Endothelial cell (in vitro differentiated cells): ENCODE measurements at regions not wholly inside any gene's neighbourhood (a gene's known extent, or its start where the extent isn't known, plus 50 kb on each side); places are given as distances from the start of the nearest gene placed in this dataset.

ENCODE experiments used
- DNase-seq: peaks from one replicate; pipeline ENCODE4 v3.0.0; 2021; ENCODE audit warnings: low spot score
- H3K27ac Mint-ChIP-seq: one replicate; pipeline ENCODE4 v1.8.0; 2021; ENCODE audit warnings: mixed read lengths, inconsistent platforms; ENCODE audit not compliant: unreplicated experiment
- H3K27me3 Mint-ChIP-seq: one replicate; pipeline ENCODE4 v1.8.0; 2021; ENCODE audit warnings: mild to moderate bottlenecking, moderate library complexity, mixed read lengths, inconsistent platforms; ENCODE audit not compliant: unreplicated experiment
- H3K36me3 Mint-ChIP-seq: one replicate; pipeline ENCODE4 v1.8.0; 2021; ENCODE audit warnings: mild to moderate bottlenecking, low read depth, mixed read lengths, inconsistent platforms; ENCODE audit not compliant: unreplicated experiment
- H3K4me1 Mint-ChIP-seq: one replicate; pipeline ENCODE4 v1.8.0; 2021; ENCODE audit warnings: mild to moderate bottlenecking, mixed read lengths, inconsistent platforms; ENCODE audit not compliant: unreplicated experiment
- H3K4me3 Mint-ChIP-seq: one replicate; pipeline ENCODE4 v1.8.0; 2021; ENCODE audit warnings: mild to moderate bottlenecking, mixed read lengths, inconsistent platforms; ENCODE audit not compliant: unreplicated experiment
- H3K9me3 Mint-ChIP-seq: one replicate; pipeline ENCODE4 v1.8.0; 2021; ENCODE audit warnings: mixed read lengths, inconsistent platforms; ENCODE audit not compliant: unreplicated experiment
- CTCF ChIP-seq: fragments of 200-600 bp; sonication (generic); IDR thresholded peaks from one replicate; pipeline ENCODE4 v1.5.0; 2021; ENCODE audit warnings: antibody characterized with exemption; ENCODE audit not compliant: unreplicated experiment

GRCh38 chr4:156230176-156230575, 276.5 kb upstream of the CTSO start:
- DNase-seq: no peak
- H3K4me3 Mint-ChIP-seq: no peak overlapping the region
- no peaks in the 10 kb centered on the region for H3K27me3 Mint-ChIP-seq
- H3K9me3 Mint-ChIP-seq: no peaks in the 10 kb centered on the region
- H3K36me3 Mint-ChIP-seq: no peaks in the 10 kb centered on the region
- no peak overlapping the region for H3K27ac Mint-ChIP-seq
- TF ChIP-seq CTCF: no peak
- no peaks in the 10 kb centered on the region for H3K4me1 Mint-ChIP-seq

GRCh38 chr4:156228676-156229075, 275.0 kb upstream of the CTSO start:
- no peaks in the 10 kb centered on the region for H3K4me1 Mint-ChIP-seq
- no peak overlapping the region for H3K27ac Mint-ChIP-seq
- no peak for DNase-seq
- no peaks in the 10 kb centered on the region for H3K9me3 Mint-ChIP-seq
- TF ChIP-seq CTCF: no peak
- no peaks in the 10 kb centered on the region for H3K27me3 Mint-ChIP-seq
- no peak overlapping the region for H3K4me3 Mint-ChIP-seq
- no peaks in the 10 kb centered on the region for H3K36me3 Mint-ChIP-seq

GRCh38 chr4:156227321-156227720, 273.7 kb upstream of the CTSO start:
- no peak for TF ChIP-seq CTCF
- H3K27ac Mint-ChIP-seq: no peak overlapping the region
- no peaks in the 10 kb centered on the region for H3K36me3 Mint-ChIP-seq
- no peak for DNase-seq
- H3K9me3 Mint-ChIP-seq: no peaks in the 10 kb centered on the region
- no peak overlapping the region for H3K4me3 Mint-ChIP-seq
- H3K27me3 Mint-ChIP-seq: no peaks in the 10 kb centered on the region
- no peaks in the 10 kb centered on the region for H3K4me1 Mint-ChIP-seq

GRCh38 chr4:156223985-156224384, 270.3 kb upstream of the CTSO start:
- H3K4me1 Mint-ChIP-seq: no peaks in the 10 kb centered on the region
- H3K4me3 Mint-ChIP-seq: no peak overlapping the region
- H3K9me3 Mint-ChIP-seq: no peaks in the 10 kb centered on the region
- TF ChIP-seq CTCF: no peak
- no peaks in the 10 kb centered on the region for H3K36me3 Mint-ChIP-seq
- no peaks in the 10 kb centered on the region for H3K27me3 Mint-ChIP-seq
- H3K27ac Mint-ChIP-seq: no peak overlapping the region
- no peak for DNase-seq

GRCh38 chr4:156217236-156217635, 263.6 kb upstream of the CTSO start:
- Mint-ChIP-seq H3K27me3 (peaks cover 1% of the 10 kb centered on the region), H3K36me3 (no peaks in the 10 kb centered on the region), H3K9me3 (peaks cover 3% of the 10 kb centered on the region), H3K4me1 (no peaks in the 10 kb centered on the region), H3K4me3 (no peak overlapping the region), H3K27ac (no peak overlapping the region)
- no peak for DNase-seq
- TF ChIP-seq CTCF: no peak
